Heart left ventricle (tissue), 16 donors: ENCODE measurements at regions not wholly inside any gene's neighbourhood (a gene's known extent, or its start where the extent isn't known, plus 50 kb on each side); places are given as distances from the start of the nearest gene placed in this dataset.
"Not testable (repeated sequence)": the region's sequence is repeated elsewhere in the genome, so short reads cannot be mapped to it uniquely, and the experiment has no call there.

Source experiments
- ATAC-seq, 4 donors: fragments of 200-7000 bp; cut with Tn5 transposase; one replicate each; pipeline ENCODE4 v1.9.1; 2020 to 2022; ENCODE audit warnings: moderate library complexity in 4 of 4, mild to moderate bottlenecking in 3 of 4, moderate number of reproducible peaks in 1 of 4
- DNase-seq, 5 donors: peaks; one replicate each; pipeline ENCODE4 v3.0.0-alpha.2; 2020
- H3K27ac ChIP-seq, 12 donors: fragments of 200-600 bp; sonication (generic) in 4 of 12; one replicate each; pipeline versions ENCODE4 v1.5.0 to v1.8.0; 2016 to 2022; ENCODE audit warnings: mild to moderate bottlenecking in 2 of 12
- H3K27me3 ChIP-seq, 9 donors: fragments of 200-600 bp; sonication (generic) in 2 of 9; one replicate each; pipeline versions ENCODE4 v1.5.1 to v1.8.0; 2016 to 2022; ENCODE audit warnings: mild to moderate bottlenecking in 3 of 9
- H3K36me3 ChIP-seq, 9 donors: fragments of 200-600 bp; sonication (generic) in 2 of 9; one replicate each; pipeline versions ENCODE4 v1.5.0 to v1.8.0; 2018 to 2022; ENCODE audit warnings: mild to moderate bottlenecking in 2 of 9
- H3K4me1 ChIP-seq, 12 donors: fragments of 200-600 bp; sonication (generic) in 4 of 12; one replicate each; pipeline versions ENCODE4 v1.5.0 to v1.8.0; 2016 to 2022; ENCODE audit warnings: mild to moderate bottlenecking in 3 of 12
- H3K4me3 ChIP-seq, 12 donors: fragments of 200-600 bp; sonication (generic) in 4 of 12; one replicate each; pipeline versions ENCODE4 v1.5.0 to v1.8.0; 2017 to 2022; ENCODE audit warnings: mild to moderate bottlenecking in 9 of 12, moderate library complexity in 4 of 12
- H3K9me3 ChIP-seq, 12 donors: fragments of 200-600 bp; sonication (generic) in 4 of 12; one replicate each; pipeline versions ENCODE4 v1.5.0 to v1.8.0; 2016 to 2022; ENCODE audit warnings: mild to moderate bottlenecking in 1 of 12
- CTCF ChIP-seq, 12 donors: fragments of 200-600 bp; sonication (generic) in 4 of 12; IDR thresholded peaks; one replicate each; pipeline versions ENCODE4 v1.5.0 to v1.8.0; 2018 to 2022; ENCODE audit warnings: antibody characterized with exemption in 12 of 12, mild to moderate bottlenecking in 5 of 12
- POLR2A ChIP-seq, 2 donors: fragments of 450-650 bp; IDR thresholded peaks; one replicate each; pipeline ENCODE4 v1.6.1; 2017; ENCODE audit warnings: antibody characterized with exemption in 2 of 2, mild to moderate bottlenecking in 2 of 2, moderate library complexity in 2 of 2
- WGBS, 4 donors: extraction: QIAGEN DNeasy Blood & Tissue Kit in 2 of 4; methylation state at CpG; one replicate each; pipeline versions ENCODE4 v1.1.5 to v1.1.7; 2013 to 2018; 5-methylcytosine and 5-hydroxymethylcytosine counted together
- intact Hi-C, 10 donors: fragments of 100-400 bp; cut with DNase I; formaldehyde crosslinking; loops; one replicate each; pipeline versions ENCODE4 v1.11.1 to v1.14.2; 2022
- donor health status: ischemic (EF 13 %, LVEDD 7.1; RV severe dilation, severe dysfunction).
- donor health status: healthy with polysubstance abuse.
- donor health status: DM: no; HTN: yes; CAD: no.
- donor health status: DM: no; HTN: no; CAD: no.
- donor health status: ischemic (EF 25% LVEDD 6.9; RV normal size, moderate dysfunction).
- donor health status: ischemic (EF 25% LVEDD 5.7; RV mildly dilated, moderate dysfunction).
- donor health status: healthy.
- donor health status: DM: yes; HTN: yes; CAD: no.
- donor health status: ischemic (EF 35%, LVEDD 5.7; RV mildly dilated, moderate dysfunction).
- donor health status: nonischemic (EF 11% LVEDD 7.7; RV severe dilation, severe dysfunction).
- donor health status: DM: yes; HTN: yes; CAD: no.
- donor health status: PGD.
- donor health status: ischemic (EF 29% LVEDD 5.4; RV normal size, mild dysfunction).
- donor health status: nonischemic (EF 23%, LVEDD 6.1; RV moderate dilation, normal function).

GRCh38 chr13:103894626-103895025 lies 828.4 kb upstream of the SLC10A2 start:
- TF ChIP-seq CTCF (IDR thresholded peaks at IDR 0.05) (no peak), POLR2A (IDR thresholded peaks at IDR 0.05) (no peak)
- DNase-seq (no peak), ATAC-seq (no peak)
- 88 to 93% (median 92%) methylated on average over 5 of the region's 5 CpGs for WGBS, 4 donors
- peaks cover 0 to 10% (median 0%) of the 10 kb centered on the region in 12 donors for H3K9me3 ChIP-seq
- no peak overlapping the region for H3K27ac ChIP-seq
- no peaks in the 10 kb centered on the region for H3K27me3 ChIP-seq
- H3K36me3 ChIP-seq = no peaks in the 10 kb centered on the region
- intact Hi-C loops = no loop called here
- H3K4me3 ChIP-seq = no peak overlapping the region
- H3K4me1 ChIP-seq = no peaks in the 10 kb centered on the region

GRCh38 chr13:103884101-103884723 lies 818.0 kb upstream of the SLC10A2 start:
- TF ChIP-seq CTCF (IDR thresholded peaks at IDR 0.05) = no peak
- no peak for TF ChIP-seq POLR2A (IDR thresholded peaks at IDR 0.05)
- 76 to 79% (median 77%) methylated on average over 7 of the region's 7 CpGs for WGBS, 4 donors
- ATAC-seq (no peak), DNase-seq (no peak)
- no peak overlapping the region for H3K27ac ChIP-seq
- H3K4me3 ChIP-seq = no peak overlapping the region
- no peaks in the 10 kb centered on the region for H3K9me3 ChIP-seq
- no peaks in the 10 kb centered on the region for H3K27me3 ChIP-seq
- peaks cover 0 to 6% (median 0%) of the 10 kb centered on the region in 12 donors for H3K4me1 ChIP-seq
- H3K36me3 ChIP-seq = no peaks in the 10 kb centered on the region
- intact Hi-C loops = loop anchor here in 1 of 10 donors (10.0 kb wide), 1 partner anchor 691 kb away; no protein-coding TSS in a partner anchor

GRCh38 chr13:103883698-103884097 lies 817.5 kb upstream of the SLC10A2 start:
- DNase-seq (no peak), ATAC-seq (no peak)
- H3K36me3 ChIP-seq = no peaks in the 10 kb centered on the region
- H3K9me3 ChIP-seq = no peaks in the 10 kb centered on the region
- no peaks in the 10 kb centered on the region for H3K27me3 ChIP-seq
- H3K4me3 ChIP-seq = no peak overlapping the region
- intact Hi-C loops = loop anchor here in 2 of 10 donors (2.0 to 10.0 kb wide), 2 partner anchors 33 to 691 kb away; no protein-coding TSS in a partner anchor
- 70 to 88% (median 77%) methylated on average over 8 of the region's 8 CpGs for WGBS, 4 donors
- peaks cover 0 to 6% (median 0%) of the 10 kb centered on the region in 12 donors for H3K4me1 ChIP-seq
- H3K27ac ChIP-seq = no peak overlapping the region
- TF ChIP-seq CTCF (IDR thresholded peaks at IDR 0.05) (no peak), POLR2A (IDR thresholded peaks at IDR 0.05) (no peak)

GRCh38 chr13:103883164-103883563 lies 816.9 kb upstream of the SLC10A2 start:
- DNase-seq (peak; percentile 64 to 89 (median 87)), ATAC-seq (peak; percentile 92 to 100 (median 96))
- intact Hi-C loops = loop anchor here in 2 of 10 donors (2.0 to 10.0 kb wide), 2 partner anchors 34 to 692 kb away; no protein-coding TSS in a partner anchor
- TF ChIP-seq CTCF (IDR thresholded peaks at IDR 0.05) (peak in 10 of 12 donors; percentile 8 to 63 (median 48)), POLR2A (IDR thresholded peaks at IDR 0.05) (no peak)
- Histone ChIP-seq H3K27ac (no peak overlapping the region), H3K4me1 (peaks cover 0 to 6% (median 0%) of the 10 kb centered on the region in 12 donors), H3K9me3 (no peaks in the 10 kb centered on the region), H3K36me3 (no peaks in the 10 kb centered on the region), H3K27me3 (no peaks in the 10 kb centered on the region), H3K4me3 (peak overlapping the region in 4 of 12 donors; percentile 7 to 29 (median 20))
- WGBS, 4 donors = 1 to 3% (median 3%) methylated on average over 7 of the region's 7 CpGs

GRCh38 chr13:103880146-103880545 lies 813.9 kb upstream of the SLC10A2 start:
- not testable (repeated sequence) for ATAC-seq, H3K4me1 ChIP-seq, H3K36me3 ChIP-seq, H3K27ac ChIP-seq, H3K27me3 ChIP-seq, DNase-seq, H3K4me3 ChIP-seq, H3K9me3 ChIP-seq
- intact Hi-C loops = loop anchor here in 1 of 10 donors (10.0 kb wide), 1 partner anchor 695 kb away; no protein-coding TSS in a partner anchor
- WGBS, 4 donors = 91 to 97% (median 95%) methylated on average over 13 of the region's 13 CpGs
